Eye (tissue), 1 donor: ENCODE measurements at regions not wholly inside any gene's neighbourhood (a gene's known extent, or its start where the extent isn't known, plus 50 kb on each side); places are given as distances from the start of the nearest gene placed in this dataset.
"Not testable (repeated sequence)": the region's sequence is repeated elsewhere in the genome, so short reads cannot be mapped to it uniquely, and the experiment has no call there.

Experiments
- DNase-seq: peaks from one replicate; pipeline ENCODE4 v3.0.0-alpha.2; 2015

GRCh38 chr5:163305655-163306054 lies 131.7 kb upstream of the CCNG1 start:
- DNase-seq: no peak

- no peak for DNase-seq
Measured at GRCh38 chr5:163306421-163306820, 131.0 kb upstream of the CCNG1 start.

GRCh38 chr5:163309914-163310313 lies 127.5 kb upstream of the CCNG1 start:
- no peak for DNase-seq

GRCh38 chr5:163310997-163311396 lies 126.4 kb upstream of the CCNG1 start:
- DNase-seq: no peak

GRCh38 chr5:163312598-163312997 lies 124.8 kb upstream of the CCNG1 start:
- DNase-seq: no peak

GRCh38 chr5:163313049-163313448 lies 124.3 kb upstream of the CCNG1 start:
- DNase-seq: not testable (repeated sequence)

GRCh38 chr5:163316374-163316773 lies 121.0 kb upstream of the CCNG1 start:
- DNase-seq: not testable (repeated sequence)

- no peak for DNase-seq
Measured at GRCh38 chr5:163318707-163319106, 118.7 kb upstream of the CCNG1 start.

- no peak for DNase-seq
Measured at GRCh38 chr5:163321511-163321910, 115.9 kb upstream of the CCNG1 start.

GRCh38 chr5:163330723-163331668 lies 106.4 kb upstream of the CCNG1 start:
- DNase-seq: no peak

GRCh38 chr5:163336074-163336473 lies 101.3 kb upstream of the CCNG1 start:
- not testable (repeated sequence) for DNase-seq

- no peak for DNase-seq
Measured at GRCh38 chr5:163339148-163339547, 98.2 kb upstream of the CCNG1 start.

- DNase-seq: not testable (repeated sequence)
Measured at GRCh38 chr5:163340378-163340777, 97.0 kb upstream of the CCNG1 start.

GRCh38 chr5:163342306-163342705 lies 95.1 kb upstream of the CCNG1 start:
- DNase-seq: no peak

GRCh38 chr5:163345216-163345615 lies 92.2 kb upstream of the CCNG1 start:
- no peak for DNase-seq

- peak; percentile 88 for DNase-seq
Measured at GRCh38 chr5:163347671-163348070, 89.7 kb upstream of the CCNG1 start.

GRCh38 chr5:163350083-163350482 lies 87.3 kb upstream of the CCNG1 start:
- no peak for DNase-seq

GRCh38 chr5:163352531-163352930 lies 84.9 kb upstream of the CCNG1 start:
- DNase-seq: no peak

GRCh38 chr5:163355811-163356210 lies 81.6 kb upstream of the CCNG1 start:
- DNase-seq: not testable (repeated sequence)

- no peak for DNase-seq
Measured at GRCh38 chr5:163357636-163358035, 79.8 kb upstream of the CCNG1 start.

- no peak for DNase-seq
Measured at GRCh38 chr5:163360656-163361055, 76.7 kb upstream of the CCNG1 start.

- no peak for DNase-seq
Measured at GRCh38 chr5:163361450-163361849, 75.9 kb upstream of the CCNG1 start.

GRCh38 chr5:163362840-163363371 lies 74.5 kb upstream of the CCNG1 start:
- no peak for DNase-seq

- no peak for DNase-seq
Measured at GRCh38 chr5:163363389-163363788, 74.0 kb upstream of the CCNG1 start.
